ENCODE measurements at regions not wholly inside any gene's neighbourhood (a gene's known extent, or its start where the extent isn't known, plus 50 kb on each side); places are given as distances from the start of the nearest gene placed in this dataset.

GRCh38 chr5:8581047-8581446, 712.1 kb downstream of the MTRR start:
- BruUV-seq (replicated peaks): no TSS peak
- POLR2A ChIA-PET: no interaction called here
- Histone ChIP-seq H3K9me3 (no peaks in the 10 kb centered on the region), H3K27me3 (replicated peaks; ENCODE audit: control insufficient read depth, insufficient read depth, low read length) (no peaks in the 10 kb centered on the region), H3K4me1 (no peaks in the 10 kb centered on the region), H3K36me3 (ENCODE audit: control insufficient read depth, insufficient read depth, low read length) (no peaks in the 10 kb centered on the region), H3K4me3 (ENCODE audit: low read depth, low read length) (no peak overlapping the region)
- H3K9me3 Mint-ChIP-seq (ENCODE audit: unreplicated experiment): no peaks in the 10 kb centered on the region
- no peak overlapping the region for H3K27ac Mint-ChIP-seq (ENCODE audit: unreplicated experiment)
- H3K36me3 Mint-ChIP-seq (ENCODE audit: insufficient read depth, unreplicated experiment): no peaks in the 10 kb centered on the region
- peaks cover 10% of the 10 kb centered on the region for H3K27me3 Mint-ChIP-seq (ENCODE audit: insufficient read depth, unreplicated experiment)
- no peaks in the 10 kb centered on the region for H3K4me1 Mint-ChIP-seq (ENCODE audit: low read depth, unreplicated experiment)
- CTCF ChIA-PET: no interaction called here
- DNase-seq: no peak
- no peak overlapping the region for H3K4me3 Mint-ChIP-seq (ENCODE audit: unreplicated experiment)
- intact Hi-C loops (cut with micrococcal nuclease; ENCODE audit: unreplicated experiment): no loop called here
- TF ChIP-seq CTCF (IDR thresholded peaks at IDR 0.05; ENCODE audit: insufficient read depth in 1 of 2, low read depth in 1 of 2, low read length in 1 of 2, severe bottlenecking in 1 of 2, unreplicated experiment in 1 of 2): no peak

GRCh38 chr5:8585230-8586018, 716.5 kb downstream of the MTRR start:
- peak in 1 of 2 experiments; percentile 4 for TF ChIP-seq CTCF (IDR thresholded peaks at IDR 0.05; ENCODE audit: insufficient read depth in 1 of 2, low read depth in 1 of 2, low read length in 1 of 2, severe bottlenecking in 1 of 2, unreplicated experiment in 1 of 2)
- H3K9me3 ChIP-seq: no peaks in the 10 kb centered on the region
- Mint-ChIP-seq H3K4me1 (ENCODE audit: low read depth, unreplicated experiment) (no peaks in the 10 kb centered on the region), H3K9me3 (ENCODE audit: unreplicated experiment) (no peaks in the 10 kb centered on the region), H3K27ac (ENCODE audit: unreplicated experiment) (no peak overlapping the region), H3K36me3 (ENCODE audit: insufficient read depth, unreplicated experiment) (no peaks in the 10 kb centered on the region), H3K27me3 (ENCODE audit: insufficient read depth, unreplicated experiment) (peaks cover 4% of the 10 kb centered on the region), H3K4me3 (ENCODE audit: unreplicated experiment) (no peak overlapping the region)
- no peaks in the 10 kb centered on the region for H3K27me3 ChIP-seq (replicated peaks; ENCODE audit: control insufficient read depth, insufficient read depth, low read length)
- ChIA-PET CTCF (no interaction called here), POLR2A (no interaction called here)
- intact Hi-C loops (cut with micrococcal nuclease; ENCODE audit: unreplicated experiment): no loop called here
- no peaks in the 10 kb centered on the region for H3K4me1 ChIP-seq
- no peaks in the 10 kb centered on the region for H3K36me3 ChIP-seq (ENCODE audit: control insufficient read depth, insufficient read depth, low read length)
- no peak for DNase-seq
- no TSS peak for BruUV-seq (replicated peaks)
- H3K4me3 ChIP-seq (ENCODE audit: low read depth, low read length): no peak overlapping the region

- Mint-ChIP-seq H3K27ac (ENCODE audit: unreplicated experiment) (no peak overlapping the region), H3K4me1 (ENCODE audit: low read depth, unreplicated experiment) (no peaks in the 10 kb centered on the region), H3K4me3 (ENCODE audit: unreplicated experiment) (no peak overlapping the region), H3K9me3 (ENCODE audit: unreplicated experiment) (no peaks in the 10 kb centered on the region), H3K36me3 (ENCODE audit: insufficient read depth, unreplicated experiment) (no peaks in the 10 kb centered on the region), H3K27me3 (ENCODE audit: insufficient read depth, unreplicated experiment) (no peaks in the 10 kb centered on the region)
- DNase-seq: no peak
- H3K4me1 ChIP-seq: no peaks in the 10 kb centered on the region
- TF ChIP-seq CTCF (IDR thresholded peaks at IDR 0.05; ENCODE audit: insufficient read depth in 1 of 2, low read depth in 1 of 2, low read length in 1 of 2, severe bottlenecking in 1 of 2, unreplicated experiment in 1 of 2): no peak
- H3K27me3 ChIP-seq (replicated peaks; ENCODE audit: control insufficient read depth, insufficient read depth, low read length): no peaks in the 10 kb centered on the region; the same call in 1 of the 2 replicates
- POLR2A ChIA-PET: no interaction called here
- intact Hi-C loops (cut with micrococcal nuclease; ENCODE audit: unreplicated experiment): no loop called here
- H3K9me3 ChIP-seq: no peaks in the 10 kb centered on the region
- H3K36me3 ChIP-seq (ENCODE audit: control insufficient read depth, insufficient read depth, low read length): no peaks in the 10 kb centered on the region
- H3K4me3 ChIP-seq (ENCODE audit: low read depth, low read length): no peak overlapping the region
- BruUV-seq (replicated peaks): no TSS peak
- CTCF ChIA-PET: no interaction called here
Measured at GRCh38 chr5:8590959-8591358, 722.0 kb downstream of the MTRR start.

Measured in Caco-2 (cell line).